HCT116 (cell line): ENCODE measurements at regions not wholly inside any gene's neighbourhood (a gene's known extent, or its start where the extent isn't known, plus 50 kb on each side); places are given as distances from the start of the nearest gene placed in this dataset.
A peak's percentile ranks its signal among the peaks of the same experiment; 100 is the strongest.

ENCODE experiments used
- ATAC-seq: fragments of 200-7000 bp; cut with Tn5 transposase; 2 replicates; pipeline ENCODE4 v1.9.1; 2020; ENCODE audit warnings: mild to moderate bottlenecking, moderate library complexity
- BruUV-seq: library from RNA; stranded (reverse); fragments of 400-500 nt; replicated peaks from 2 replicates; lab custom pipeline; 2021; lab: Mats Ljungman, UMichigan
- CTCF ChIA-PET: fragments of 300-600 bp; sonication (Branson Sonifier 250); formaldehyde crosslinking; loops from one replicate; lab custom pipeline; 2021; ENCODE audit warnings: antibody characterized with exemption; lab: Charles Lee
- POLR2A ChIA-PET: fragments of 300-600, 350-600 bp; sonication (Branson Sonifier 250); formaldehyde crosslinking; loops from one replicate; lab custom pipeline; 2021; ENCODE audit warnings: antibody characterized with exemption; lab: Charles Lee
- RAD21 ChIA-PET, 2 experiments: fragments of 300-600 bp; sonication (Branson Sonifier 250); formaldehyde crosslinking; loops; one replicate each; lab custom pipeline; 2023; ENCODE audit warnings: low total read pairs in 2 of 2; ENCODE audit not compliant: uncharacterized antibody in 2 of 2, unreplicated experiment in 2 of 2, low non-redundant PET in 1 of 2; lab: Charles Lee
- DNase-seq: peaks from one replicate; pipeline ENCODE4 v3.0.0-alpha.2; 2010; ENCODE audit warnings: low read depth, low spot score
- H2AFZ ChIP-seq: fragments of 200-600 bp; shearing (Covaris generic), sonication (generic); 2 replicates; pipeline ENCODE4 v1.6.1; 2017; ENCODE audit warnings: low read depth, mixed run types, mixed read lengths, antibody characterized with exemption, low read length; ENCODE audit not compliant: poor library complexity, severe bottlenecking
- H3K27ac ChIP-seq: 2 replicates; pipeline ENCODE4 v1.5.1; 2012; ENCODE audit warnings: low read depth, low read length
- H3K27me3 ChIP-seq: fragments of 200-600 bp; sonication (generic); 2 replicates; pipeline ENCODE4 v1.6.1; 2016; ENCODE audit warnings: mixed run types, low read length, mixed read lengths; ENCODE audit not compliant: insufficient read depth
- H3K36me3 ChIP-seq, 2 experiments: fragments of 200-500 bp in 1 of 2; fragments of 200-600 bp in 1 of 2; sonication (Bioruptor generic) in 1 of 2; sonication (generic) in 1 of 2; 2 replicates each; pipeline versions ENCODE4 v1.5.1 to v1.6.1; 2014 to 2016; ENCODE audit warnings: low read length in 2 of 2, inconsistent platforms in 1 of 2, mixed read lengths in 1 of 2, mixed run types in 1 of 2; ENCODE audit not compliant: insufficient read depth in 2 of 2, control insufficient read depth in 1 of 2
- H3K4me1 ChIP-seq, 2 experiments: fragments of 200-600 bp in 1 of 2; sonication (generic) in 1 of 2; 2 replicates each; pipeline versions ENCODE4 v1.5.1 to v1.6.1; 2012 to 2017; ENCODE audit warnings: low read length in 2 of 2, inconsistent platforms in 1 of 2, mild to moderate bottlenecking in 1 of 2, mixed read lengths in 1 of 2, mixed run types in 1 of 2, moderate library complexity in 1 of 2; ENCODE audit not compliant: insufficient read depth in 2 of 2, control insufficient read depth in 1 of 2
- H3K4me2 ChIP-seq: fragments of 200-600 bp; sonication (generic); 2 replicates; pipeline ENCODE4 v1.6.1; 2017; ENCODE audit warnings: mixed run types, low read length, mixed read lengths
- H3K4me3 ChIP-seq, 2 experiments: fragments of 200-600 bp in 1 of 2; sonication (generic) in 1 of 2; replicated peaks in 1 of 2; 2 replicates each; pipeline ENCODE4 v1.5.1; 2011 to 2016; ENCODE audit warnings: low read length in 2 of 2, control low read depth in 1 of 2, low read depth in 1 of 2, mild to moderate bottlenecking in 1 of 2, mixed read lengths in 1 of 2, mixed run types in 1 of 2
- H3K79me2 ChIP-seq: fragments of 200-600 bp; sonication (generic); 2 replicates; pipeline ENCODE4 v1.6.1; 2017; ENCODE audit warnings: mild to moderate bottlenecking, mixed run types, low read length, moderate library complexity, mixed read lengths; ENCODE audit not compliant: insufficient read depth
- H3K9ac ChIP-seq: fragments of 200-600 bp; sonication (generic); 2 replicates; pipeline ENCODE4 v1.6.1; 2016; ENCODE audit warnings: low read length, mixed read lengths
- H3K9me2 ChIP-seq: fragments of 200-600 bp; sonication (generic), shearing (Covaris generic); 2 replicates; pipeline ENCODE4 v1.6.1; 2017; ENCODE audit warnings: mixed run types, mild to moderate bottlenecking, moderate library complexity; ENCODE audit not compliant: insufficient read depth
- H3K9me3 ChIP-seq, 2 experiments: fragments of 200-500 bp in 1 of 2; fragments of 200-600 bp in 1 of 2; sonication (Bioruptor generic) in 1 of 2; sonication (generic) in 1 of 2; 2 replicates each; pipeline ENCODE4 v1.6.1; 2014 to 2017; ENCODE audit warnings: low read length in 2 of 2, mixed read lengths in 2 of 2, inconsistent platforms in 1 of 2, low read depth in 1 of 2, mild to moderate bottlenecking in 1 of 2, mixed run types in 1 of 2, moderate library complexity in 1 of 2; ENCODE audit not compliant: control insufficient read depth in 1 of 2, insufficient read depth in 1 of 2
- H4K20me1 ChIP-seq: fragments of 200-600 bp; sonication (generic), shearing (Covaris generic); 2 replicates; pipeline ENCODE4 v1.6.1; 2017; ENCODE audit warnings: mixed run types, mild to moderate bottlenecking, moderate library complexity; ENCODE audit not compliant: insufficient read depth
- ATF3 ChIP-seq: IDR thresholded peaks from 2 replicates; pipeline ENCODE4 v1.6.1; 2012
- CBX3 ChIP-seq: IDR thresholded peaks from 2 replicates; pipeline ENCODE4 v1.6.1; 2012; ENCODE audit warnings: low read depth
- CEBPB ChIP-seq: IDR thresholded peaks from 2 replicates; pipeline ENCODE4 v1.6.1; 2012; ENCODE audit warnings: low read depth
- CTCF ChIP-seq, 3 experiments: fragments of 200-600 bp in 1 of 3; sonication (generic) in 1 of 3; IDR thresholded peaks in 2 of 3; conservative IDR thresholded peaks in 1 of 3; 2 replicates each; pipeline ENCODE4 v1.5.1; 2012 to 2017; ENCODE audit warnings: low read depth in 2 of 3, low read length in 2 of 3, antibody characterized with exemption in 1 of 3, borderline replicate concordance in 1 of 3, control low read depth in 1 of 3, mild to moderate bottlenecking in 1 of 3, mixed read lengths in 1 of 3, mixed run types in 1 of 3, moderate library complexity in 1 of 3; ENCODE audit not compliant: insufficient read depth in 1 of 3
- EGR1 ChIP-seq: IDR thresholded peaks from 2 replicates; pipeline ENCODE4 v1.6.1; 2012; ENCODE audit warnings: low read depth
- POLR2AphosphoS5 ChIP-seq: IDR thresholded peaks from 2 replicates; pipeline ENCODE4 v1.6.1; 2011; ENCODE audit warnings: mild to moderate bottlenecking, low read depth, low read length, moderate library complexity
- RAD21 ChIP-seq: IDR thresholded peaks from 2 replicates; pipeline ENCODE4 v1.6.1; 2012; ENCODE audit warnings: low read depth, mild to moderate bottlenecking
- SIN3A ChIP-seq: IDR thresholded peaks from 2 replicates; pipeline ENCODE4 v1.6.1; 2012; ENCODE audit warnings: low read depth
- TCF7L2 ChIP-seq: IDR thresholded peaks from 2 replicates; pipeline ENCODE4 v1.7.0; 2011; ENCODE audit warnings: borderline replicate concordance, inconsistent platforms; ENCODE audit not compliant: insufficient read depth, insufficient read length; ENCODE audit errors: extremely low read depth
- ZNF274 ChIP-seq: fragments of 200-500 bp; sonication (Bioruptor generic); IDR thresholded peaks from 2 replicates; pipeline ENCODE4 v1.6.1; 2014; ENCODE audit warnings: mild to moderate bottlenecking, low read depth, low read length, inconsistent platforms
- intact Hi-C: fragments of 100-400 bp; cut with micrococcal nuclease; formaldehyde crosslinking; loops from 2 replicates; pipeline ENCODE4 v1.10.0; 2022

- DNase-seq = no peak
These were observed 656.6 kb downstream of the INHBA start for GRCh38 chr7:41046221-41046761.

GRCh38 chr7:41045556-41046123 is 657.2 kb downstream of the INHBA start:
- Histone ChIP-seq H3K4me3 (no peak overlapping the region), H2AFZ (no peak overlapping the region)
- POLR2A ChIA-PET = no interaction called here

More at GRCh38 chr7:41046221-41046761, 656.6 kb downstream of the INHBA start:
- Histone ChIP-seq H3K9me2 (no peaks in the 10 kb centered on the region), H3K27me3 (no peaks in the 10 kb centered on the region), H3K4me3 (no peak overlapping the region), H3K4me1 (peaks cover 0 to 5% of the 10 kb centered on the region in 2 experiments; a peak in 1 of 4 replicates), H3K9me3 (no peaks in the 10 kb centered on the region), H3K36me3 (no peaks in the 10 kb centered on the region), H3K4me2 (no peak overlapping the region)
- ChIA-PET RAD21 (interaction anchor here in 1 of 2 experiments (0.9 kb wide), 1 partner anchor 43 kb away, joined by 4 read pairs; no protein-coding TSS in a partner anchor), CTCF (interaction anchor here (2.8 kb wide), 1 partner anchor 659 kb away, joined by 16 read pairs; no protein-coding TSS in a partner anchor)
- intact Hi-C loops = no loop called here
- TF ChIP-seq ZNF274 = no peak
- TF ChIP-seq, all 23 proteins: peak for 0
- H3K27ac ChIP-seq = no peak overlapping the region
- BruUV-seq = no TSS peak
- no peak for ATAC-seq
- POLR2A ChIA-PET = no interaction called here
- H2AFZ ChIP-seq = no peak overlapping the region
- H3K79me2 ChIP-seq = no peaks in the 10 kb centered on the region
- H4K20me1 ChIP-seq = no peaks in the 10 kb centered on the region
- no peak overlapping the region for H3K9ac ChIP-seq

More at GRCh38 chr7:41045556-41046123, 657.2 kb downstream of the INHBA start:
- Histone ChIP-seq H3K36me3 (no peaks in the 10 kb centered on the region), H3K27me3 (no peaks in the 10 kb centered on the region), H3K27ac (no peak overlapping the region), H3K4me1 (peaks cover 0 to 5% of the 10 kb centered on the region in 2 experiments; a peak in 1 of 4 replicates), H3K4me2 (no peak overlapping the region), H3K9me2 (no peaks in the 10 kb centered on the region), H3K9me3 (no peaks in the 10 kb centered on the region), H3K79me2 (no peaks in the 10 kb centered on the region), H3K9ac (no peak overlapping the region), H4K20me1 (no peaks in the 10 kb centered on the region)
- intact Hi-C loops = loop anchor here (1.0 kb wide), 2 partner anchors 651 to 660 kb away; no protein-coding TSS in a partner anchor
- ATAC-seq = peak; percentile 79
- TF ChIP-seq ZNF274 (no peak), RAD21 (peak; percentile 85), POLR2AphosphoS5 (no peak), ATF3 (no peak), CBX3 (no peak), TCF7L2 (peak; percentile 58), EGR1 (no peak), SIN3A (no peak), CEBPB (no peak), CTCF (IDR thresholded peaks at IDR 0.05 in 2 of 3, conservative IDR thresholded peaks at IDR 0.05 in 1 of 3; ENCODE audit: borderline replicate concordance in 1 of 3, insufficient read depth in 1 of 3, low read depth in 2 of 3, low read length in 2 of 3) (peak; percentile 29 to 51 (median 47); a peak in 4 of 6 replicates)
- ChIA-PET RAD21 (interaction anchor here in 1 of 2 experiments (0.9 kb wide), 1 partner anchor 42 kb away, joined by 4 read pairs; no protein-coding TSS in a partner anchor), CTCF (interaction anchor here (2.8 kb wide), 1 partner anchor 659 kb away, joined by 16 read pairs; no protein-coding TSS in a partner anchor)
- DNase-seq = peak; percentile 22
- no TSS peak for BruUV-seq
